HL-60 (cell line): ENCODE measurements at regions not wholly inside any gene's neighbourhood (a gene's known extent, or its start where the extent isn't known, plus 50 kb on each side); places are given as distances from the start of the nearest gene placed in this dataset.

ENCODE experiments used
- DNase-seq, 2 experiments: peaks; one replicate each; pipeline ENCODE4 v3.0.0-alpha.2; 2010 to 2020; ENCODE audit warnings: low read depth in 1 of 2, low spot score in 1 of 2
- H3K27ac ChIP-seq: fragments of 250-450 bp; sonication (Bioruptor Pico); replicated peaks from 2 replicates; pipeline ENCODE4 v1.5.1; 2020; ENCODE audit warnings: mild to moderate bottlenecking, moderate library complexity
- H3K27me3 ChIP-seq: fragments of 250-450 bp; sonication (Bioruptor Pico); 2 replicates; pipeline ENCODE4 v1.5.1; 2021; ENCODE audit warnings: mild to moderate bottlenecking, moderate library complexity; ENCODE audit not compliant: insufficient read depth, poor library complexity, severe bottlenecking
- H3K4me3 ChIP-seq: replicated peaks from 2 replicates; pipeline ENCODE4 v1.5.1; 2011; ENCODE audit warnings: mild to moderate bottlenecking, control low read depth, low read length; ENCODE audit not compliant: insufficient read depth
- CTCF ChIP-seq: IDR thresholded peaks from one replicate; pipeline ENCODE4 v1.5.1; 2011; ENCODE audit warnings: low read length, control low read depth, inconsistent platforms; ENCODE audit not compliant: insufficient read depth
- GABPA ChIP-seq: IDR thresholded peaks from 2 replicates; pipeline ENCODE4 v1.6.1; 2012; ENCODE audit warnings: low read depth
- POLR2AphosphoS5 ChIP-seq: IDR thresholded peaks from 2 replicates; pipeline ENCODE4 v1.6.1; 2012; ENCODE audit warnings: low read depth
- SPI1 ChIP-seq: IDR thresholded peaks from 2 replicates; pipeline ENCODE4 v1.6.1; 2012; ENCODE audit warnings: low read depth, mild to moderate bottlenecking, borderline replicate concordance
- TF ChIP-seq, protein P1 (sequence below): IDR thresholded peaks from 2 replicates; pipeline ENCODE4 v1.6.1; 2012; ENCODE audit warnings: low read depth; ENCODE audit not compliant: insufficient replicate concordance

- Histone ChIP-seq H3K27me3 (no peaks in the 10 kb centered on the region), H3K27ac (no peak overlapping the region), H3K4me3 (no peak overlapping the region)
- DNase-seq = no peak
- TF ChIP-seq GABPA (no peak), SPI1 (no peak), POLR2AphosphoS5 (no peak), CTCF (no peak)
- TF ChIP-seq, protein P1, sequence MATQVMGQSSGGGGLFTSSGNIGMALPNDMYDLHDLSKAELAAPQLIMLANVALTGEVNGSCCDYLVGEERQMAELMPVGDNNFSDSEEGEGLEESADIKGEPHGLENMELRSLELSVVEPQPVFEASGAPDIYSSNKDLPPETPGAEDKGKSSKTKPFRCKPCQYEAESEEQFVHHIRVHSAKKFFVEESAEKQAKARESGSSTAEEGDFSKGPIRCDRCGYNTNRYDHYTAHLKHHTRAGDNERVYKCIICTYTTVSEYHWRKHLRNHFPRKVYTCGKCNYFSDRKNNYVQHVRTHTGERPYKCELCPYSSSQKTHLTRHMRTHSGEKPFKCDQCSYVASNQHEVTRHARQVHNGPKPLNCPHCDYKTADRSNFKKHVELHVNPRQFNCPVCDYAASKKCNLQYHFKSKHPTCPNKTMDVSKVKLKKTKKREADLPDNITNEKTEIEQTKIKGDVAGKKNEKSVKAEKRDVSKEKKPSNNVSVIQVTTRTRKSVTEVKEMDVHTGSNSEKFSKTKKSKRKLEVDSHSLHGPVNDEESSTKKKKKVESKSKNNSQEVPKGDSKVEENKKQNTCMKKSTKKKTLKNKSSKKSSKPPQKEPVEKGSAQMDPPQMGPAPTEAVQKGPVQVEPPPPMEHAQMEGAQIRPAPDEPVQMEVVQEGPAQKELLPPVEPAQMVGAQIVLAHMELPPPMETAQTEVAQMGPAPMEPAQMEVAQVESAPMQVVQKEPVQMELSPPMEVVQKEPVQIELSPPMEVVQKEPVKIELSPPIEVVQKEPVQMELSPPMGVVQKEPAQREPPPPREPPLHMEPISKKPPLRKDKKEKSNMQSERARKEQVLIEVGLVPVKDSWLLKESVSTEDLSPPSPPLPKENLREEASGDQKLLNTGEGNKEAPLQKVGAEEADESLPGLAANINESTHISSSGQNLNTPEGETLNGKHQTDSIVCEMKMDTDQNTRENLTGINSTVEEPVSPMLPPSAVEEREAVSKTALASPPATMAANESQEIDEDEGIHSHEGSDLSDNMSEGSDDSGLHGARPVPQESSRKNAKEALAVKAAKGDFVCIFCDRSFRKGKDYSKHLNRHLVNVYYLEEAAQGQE = no peak
These were observed 711.8 kb upstream of the FAM241A start for GRCh38 chr4:111433441-111433840.

DNA sequence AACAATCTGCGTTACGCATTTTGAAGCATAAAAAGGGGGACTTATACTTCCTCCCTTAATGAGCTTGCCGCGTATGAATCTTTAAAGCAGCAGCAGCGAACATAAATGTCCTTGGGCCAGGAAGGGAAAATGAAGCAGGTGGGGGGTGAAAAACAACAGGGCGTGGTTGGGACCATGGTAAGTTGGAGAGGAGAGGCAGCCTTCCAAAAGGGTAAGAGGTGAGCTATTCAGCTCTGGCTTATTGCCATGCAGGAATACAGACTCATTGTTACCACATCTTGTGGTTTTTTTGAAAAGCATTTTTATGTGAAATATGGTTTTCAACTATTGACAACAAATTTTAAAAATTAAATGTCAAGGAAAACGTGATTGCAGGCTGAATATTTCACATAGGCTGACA is 710.7 kb upstream of the FAM241A start:
- H3K27ac ChIP-seq = no peak overlapping the region
- H3K4me3 ChIP-seq = no peak overlapping the region
- DNase-seq = no peak
- no peak for TF ChIP-seq GABPA
- no peak for TF ChIP-seq CTCF
- TF ChIP-seq POLR2AphosphoS5 = no peak
- TF ChIP-seq, protein P1 = no peak
- TF ChIP-seq SPI1 = no peak
- H3K27me3 ChIP-seq = no peaks in the 10 kb centered on the region

DNA sequence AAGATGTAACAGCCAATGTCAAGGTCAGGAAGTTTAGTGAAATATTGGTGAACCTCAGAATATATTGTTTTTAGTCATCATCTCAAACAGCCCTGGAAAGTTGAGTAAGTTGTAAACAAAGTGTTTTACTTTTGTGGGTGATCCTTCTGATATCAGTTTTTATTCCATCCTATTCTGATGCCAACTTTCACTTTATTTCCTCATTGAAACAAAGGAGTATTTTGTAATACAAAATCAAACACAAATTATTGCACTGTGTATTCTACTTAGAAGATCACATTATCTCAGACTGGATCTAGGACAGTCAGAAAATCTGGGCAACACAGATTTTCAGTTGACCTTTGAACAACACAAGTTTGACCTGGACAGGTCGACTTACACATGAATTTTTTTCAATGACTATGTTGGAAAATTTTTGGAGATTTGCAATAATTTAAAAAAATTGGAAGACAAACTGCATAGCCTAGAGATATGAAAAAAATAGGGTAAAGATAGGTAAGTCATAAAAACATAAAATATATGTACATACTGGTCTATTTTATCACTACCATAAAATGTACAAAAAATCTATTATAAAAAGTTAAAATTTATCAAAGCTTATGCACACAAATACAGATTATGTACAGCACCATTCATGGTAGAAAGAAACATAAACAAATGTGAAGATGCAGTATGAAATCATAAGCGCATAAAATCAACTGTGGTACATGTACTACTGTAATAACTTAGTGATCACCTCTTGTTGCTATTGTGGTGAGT is 709.1 kb upstream of the FAM241A start:
- TF ChIP-seq, protein P1 = no peak
- no peak for TF ChIP-seq GABPA
- TF ChIP-seq SPI1 = no peak
- TF ChIP-seq CTCF = no peak
- no peak for TF ChIP-seq POLR2AphosphoS5
- no peak for DNase-seq
- no peaks in the 10 kb centered on the region for H3K27me3 ChIP-seq
- H3K4me3 ChIP-seq = no peak overlapping the region
- H3K27ac ChIP-seq = no peak overlapping the region
